HL-60 (cell line): ENCODE measurements at regions not wholly inside any gene's neighbourhood (a gene's known extent, or its start where the extent isn't known, plus 50 kb on each side); places are given as distances from the start of the nearest gene placed in this dataset.

Source experiments
- GABPA ChIP-seq: IDR thresholded peaks from 2 replicates; pipeline ENCODE4 v1.6.1; 2012; ENCODE audit warnings: low read depth
- POLR2AphosphoS5 ChIP-seq: IDR thresholded peaks from 2 replicates; pipeline ENCODE4 v1.6.1; 2012; ENCODE audit warnings: low read depth
- REST ChIP-seq: IDR thresholded peaks from 2 replicates; pipeline ENCODE4 v1.6.1; 2012; ENCODE audit warnings: low read depth; ENCODE audit not compliant: insufficient replicate concordance
- TF ChIP-seq, protein P1 (sequence below): IDR thresholded peaks from one replicate; pipeline ENCODE4 v1.5.1; 2011; ENCODE audit warnings: low read length, control low read depth, inconsistent platforms; ENCODE audit not compliant: insufficient read depth

- TF ChIP-seq, protein P1, sequence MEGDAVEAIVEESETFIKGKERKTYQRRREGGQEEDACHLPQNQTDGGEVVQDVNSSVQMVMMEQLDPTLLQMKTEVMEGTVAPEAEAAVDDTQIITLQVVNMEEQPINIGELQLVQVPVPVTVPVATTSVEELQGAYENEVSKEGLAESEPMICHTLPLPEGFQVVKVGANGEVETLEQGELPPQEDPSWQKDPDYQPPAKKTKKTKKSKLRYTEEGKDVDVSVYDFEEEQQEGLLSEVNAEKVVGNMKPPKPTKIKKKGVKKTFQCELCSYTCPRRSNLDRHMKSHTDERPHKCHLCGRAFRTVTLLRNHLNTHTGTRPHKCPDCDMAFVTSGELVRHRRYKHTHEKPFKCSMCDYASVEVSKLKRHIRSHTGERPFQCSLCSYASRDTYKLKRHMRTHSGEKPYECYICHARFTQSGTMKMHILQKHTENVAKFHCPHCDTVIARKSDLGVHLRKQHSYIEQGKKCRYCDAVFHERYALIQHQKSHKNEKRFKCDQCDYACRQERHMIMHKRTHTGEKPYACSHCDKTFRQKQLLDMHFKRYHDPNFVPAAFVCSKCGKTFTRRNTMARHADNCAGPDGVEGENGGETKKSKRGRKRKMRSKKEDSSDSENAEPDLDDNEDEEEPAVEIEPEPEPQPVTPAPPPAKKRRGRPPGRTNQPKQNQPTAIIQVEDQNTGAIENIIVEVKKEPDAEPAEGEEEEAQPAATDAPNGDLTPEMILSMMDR: no peak
- TF ChIP-seq POLR2AphosphoS5 (no peak), REST (no peak), GABPA (no peak)
These were observed 1132.7 kb downstream of the CDH9 start for GRCh38 chr5:25905646-25906045.
